Adrenal gland (tissue), 5 donors: ENCODE measurements at regions not wholly inside any gene's neighbourhood (a gene's known extent, or its start where the extent isn't known, plus 50 kb on each side); places are given as distances from the start of the nearest gene placed in this dataset.

ENCODE experiments used
- POLR2A ChIP-seq, 2 donors: fragments of 450-650 bp; IDR thresholded peaks; one replicate each; pipeline ENCODE4 v1.6.1; 2017; ENCODE audit warnings: antibody characterized with exemption in 2 of 2, mild to moderate bottlenecking in 2 of 2, moderate library complexity in 1 of 2
- TF ChIP-seq, protein P1 (sequence below), 6 experiments: fragments of 450-650 bp in 4 of 6; fragments of 200-600 bp in 2 of 6; sonication (generic) in 1 of 6; IDR thresholded peaks; 1 replicate in 5 of 6; 2 replicates in 1 of 6; pipeline versions ENCODE4 v1.5.1 to v1.8.0; 2016 to 2021; ENCODE audit warnings: antibody characterized with exemption in 6 of 6, mild to moderate bottlenecking in 2 of 6, moderate library complexity in 1 of 6
- donor health status: DM: no; HTN: no; CAD: no.

- no peak for TF ChIP-seq POLR2A (IDR thresholded peaks at IDR 0.05)
- TF ChIP-seq, protein P1, sequence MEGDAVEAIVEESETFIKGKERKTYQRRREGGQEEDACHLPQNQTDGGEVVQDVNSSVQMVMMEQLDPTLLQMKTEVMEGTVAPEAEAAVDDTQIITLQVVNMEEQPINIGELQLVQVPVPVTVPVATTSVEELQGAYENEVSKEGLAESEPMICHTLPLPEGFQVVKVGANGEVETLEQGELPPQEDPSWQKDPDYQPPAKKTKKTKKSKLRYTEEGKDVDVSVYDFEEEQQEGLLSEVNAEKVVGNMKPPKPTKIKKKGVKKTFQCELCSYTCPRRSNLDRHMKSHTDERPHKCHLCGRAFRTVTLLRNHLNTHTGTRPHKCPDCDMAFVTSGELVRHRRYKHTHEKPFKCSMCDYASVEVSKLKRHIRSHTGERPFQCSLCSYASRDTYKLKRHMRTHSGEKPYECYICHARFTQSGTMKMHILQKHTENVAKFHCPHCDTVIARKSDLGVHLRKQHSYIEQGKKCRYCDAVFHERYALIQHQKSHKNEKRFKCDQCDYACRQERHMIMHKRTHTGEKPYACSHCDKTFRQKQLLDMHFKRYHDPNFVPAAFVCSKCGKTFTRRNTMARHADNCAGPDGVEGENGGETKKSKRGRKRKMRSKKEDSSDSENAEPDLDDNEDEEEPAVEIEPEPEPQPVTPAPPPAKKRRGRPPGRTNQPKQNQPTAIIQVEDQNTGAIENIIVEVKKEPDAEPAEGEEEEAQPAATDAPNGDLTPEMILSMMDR (IDR thresholded peaks at IDR 0.05): no peak
Measured at GRCh38 chr6:150499882-150500312, 99.8 kb upstream of the PLEKHG1 start.
